IPS-18a (cell line): ENCODE measurements at regions not wholly inside any gene's neighbourhood (a gene's known extent, or its start where the extent isn't known, plus 50 kb on each side); places are given as distances from the start of the nearest gene placed in this dataset.
"Not testable (repeated sequence)": the region's sequence is repeated elsewhere in the genome, so short reads cannot be mapped to it uniquely, and the experiment has no call there.

Experiments used
- H3K27ac ChIP-seq: one replicate; pipeline ENCODE4 v1.5.1; 2013; ENCODE audit warnings: low read length
- H3K27me3 ChIP-seq: one replicate; pipeline ENCODE4 v1.6.1; 2013; ENCODE audit warnings: mild to moderate bottlenecking, low read length; ENCODE audit not compliant: control insufficient read depth, insufficient read depth
- H3K36me3 ChIP-seq: one replicate; pipeline ENCODE4 v1.6.1; 2013; ENCODE audit warnings: low read depth, low read length; ENCODE audit not compliant: control insufficient read depth
- H3K4me1 ChIP-seq: one replicate; pipeline ENCODE4 v1.6.1; 2013; ENCODE audit warnings: low read depth, low read length; ENCODE audit not compliant: control insufficient read depth
- H3K4me3 ChIP-seq: one replicate; pipeline ENCODE4 v1.5.1; 2013; ENCODE audit warnings: low read length
- H3K9ac ChIP-seq: one replicate; pipeline ENCODE4 v1.6.1; 2013; ENCODE audit warnings: mild to moderate bottlenecking, low read length, moderate library complexity
- H3K9me3 ChIP-seq: one replicate; pipeline ENCODE4 v1.6.1; 2013; ENCODE audit warnings: low read depth, low read length; ENCODE audit not compliant: control insufficient read depth

DNA sequence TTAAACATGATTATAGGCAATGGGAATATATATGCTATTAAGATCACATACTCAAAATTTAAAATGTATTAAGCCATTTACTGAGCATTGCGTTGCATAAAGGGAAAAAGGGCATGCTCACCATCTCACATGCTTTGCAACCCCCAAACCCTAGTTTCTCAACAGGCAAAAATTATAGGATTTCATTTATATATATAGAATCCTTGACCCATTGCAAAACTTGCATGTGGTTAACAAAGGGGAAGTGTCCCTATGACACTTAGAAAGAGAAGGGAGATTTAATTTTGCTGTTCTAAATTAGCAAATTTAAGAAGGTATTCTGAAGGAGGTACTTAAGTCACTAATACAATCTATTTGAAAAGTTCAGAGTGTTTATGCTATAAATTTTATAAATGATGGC is 837.8 kb downstream of the DIPK2A start:
- no peaks in the 10 kb centered on the region for H3K4me1 ChIP-seq

DNA sequence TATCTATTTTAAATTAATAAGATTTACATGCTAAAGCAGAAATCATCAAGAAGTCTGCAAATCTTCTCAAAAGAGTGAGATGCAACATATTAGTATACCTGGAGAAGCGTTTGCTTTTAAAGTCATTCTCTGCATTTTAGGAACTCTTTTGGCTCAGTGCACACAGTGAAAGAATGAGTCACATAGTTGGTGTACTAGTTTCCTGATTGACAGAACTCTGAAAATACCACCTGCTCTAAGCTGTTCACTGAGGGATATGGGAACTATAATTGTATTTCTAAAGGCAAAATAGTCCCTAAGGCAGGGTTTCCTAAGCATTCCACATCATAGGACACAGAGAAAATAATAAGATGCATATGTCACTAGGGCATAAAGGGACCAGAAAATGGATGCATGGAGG is 838.5 kb downstream of the DIPK2A start:
- H3K27ac ChIP-seq: no peak overlapping the region
- no peak overlapping the region for H3K9ac ChIP-seq
- no peaks in the 10 kb centered on the region for H3K4me1 ChIP-seq
- no peaks in the 10 kb centered on the region for H3K27me3 ChIP-seq
- H3K9me3 ChIP-seq: no peaks in the 10 kb centered on the region
- H3K4me3 ChIP-seq: no peak overlapping the region
- H3K36me3 ChIP-seq: no peaks in the 10 kb centered on the region

More for the DNA sequence above, 837.8 kb downstream of the DIPK2A start:
- Histone ChIP-seq H3K9ac (no peak overlapping the region), H3K4me3 (no peak overlapping the region), H3K36me3 (no peaks in the 10 kb centered on the region), H3K9me3 (no peaks in the 10 kb centered on the region), H3K27me3 (no peaks in the 10 kb centered on the region), H3K27ac (no peak overlapping the region)

DNA sequence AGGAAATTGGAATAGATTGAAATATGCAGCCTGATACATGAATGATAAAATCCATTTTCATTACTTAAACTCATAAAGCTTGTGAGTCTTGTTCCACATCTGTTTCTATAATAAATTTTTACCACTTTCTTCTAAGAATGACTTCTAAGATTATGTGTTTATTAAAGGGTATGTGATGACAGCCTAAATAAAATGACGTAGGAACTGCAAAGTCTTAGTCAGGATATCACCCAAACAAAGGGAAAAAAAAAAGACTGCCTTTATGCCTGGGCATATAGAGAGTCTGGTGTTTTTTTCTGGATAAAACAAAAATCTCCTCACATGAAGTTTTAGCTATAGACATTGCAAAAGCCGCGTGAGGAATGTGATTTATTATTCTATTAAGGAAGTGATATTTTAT is 844.0 kb downstream of the DIPK2A start:
- Histone ChIP-seq H3K27me3 (no peaks in the 10 kb centered on the region), H3K27ac (no peak overlapping the region), H3K36me3 (no peaks in the 10 kb centered on the region), H3K4me1 (no peaks in the 10 kb centered on the region), H3K9me3 (no peaks in the 10 kb centered on the region), H3K9ac (no peak overlapping the region), H3K4me3 (no peak overlapping the region)

GRCh38 chr3:144816323-144816722 is 844.7 kb downstream of the DIPK2A start:
- Histone ChIP-seq H3K4me3 (no peak overlapping the region), H3K27me3 (no peaks in the 10 kb centered on the region), H3K27ac (no peak overlapping the region), H3K9me3 (no peaks in the 10 kb centered on the region), H3K4me1 (no peaks in the 10 kb centered on the region), H3K36me3 (no peaks in the 10 kb centered on the region), H3K9ac (no peak overlapping the region)

DNA sequence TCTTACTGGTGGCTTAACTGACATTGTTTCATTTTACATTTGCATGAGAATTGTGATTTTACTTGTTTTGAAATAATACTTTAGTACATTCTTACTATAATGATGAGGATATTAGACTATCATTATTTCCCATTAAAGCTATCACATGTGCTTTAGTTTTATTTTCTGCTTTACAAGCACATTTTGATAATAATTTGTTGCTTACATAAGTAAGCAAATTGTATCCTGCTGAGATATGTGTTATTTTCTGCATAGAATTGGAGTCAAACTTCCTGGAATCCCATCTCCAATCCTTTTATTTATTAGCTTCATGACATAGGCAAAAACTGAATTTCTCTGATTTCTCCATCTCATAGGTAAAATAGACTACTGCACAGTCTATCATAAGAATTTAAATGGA is 847.4 kb downstream of the DIPK2A start:
- Histone ChIP-seq H3K4me3 (no peak overlapping the region), H3K9ac (no peak overlapping the region), H3K27me3 (no peaks in the 10 kb centered on the region), H3K27ac (no peak overlapping the region), H3K36me3 (no peaks in the 10 kb centered on the region), H3K9me3 (no peaks in the 10 kb centered on the region), H3K4me1 (no peaks in the 10 kb centered on the region)

GRCh38 chr3:144820232-144820631 is 848.6 kb downstream of the DIPK2A start:
- not testable (repeated sequence) for H3K27me3 ChIP-seq, H3K4me3 ChIP-seq, H3K27ac ChIP-seq, H3K9ac ChIP-seq, H3K9me3 ChIP-seq, H3K4me1 ChIP-seq, H3K36me3 ChIP-seq

DNA sequence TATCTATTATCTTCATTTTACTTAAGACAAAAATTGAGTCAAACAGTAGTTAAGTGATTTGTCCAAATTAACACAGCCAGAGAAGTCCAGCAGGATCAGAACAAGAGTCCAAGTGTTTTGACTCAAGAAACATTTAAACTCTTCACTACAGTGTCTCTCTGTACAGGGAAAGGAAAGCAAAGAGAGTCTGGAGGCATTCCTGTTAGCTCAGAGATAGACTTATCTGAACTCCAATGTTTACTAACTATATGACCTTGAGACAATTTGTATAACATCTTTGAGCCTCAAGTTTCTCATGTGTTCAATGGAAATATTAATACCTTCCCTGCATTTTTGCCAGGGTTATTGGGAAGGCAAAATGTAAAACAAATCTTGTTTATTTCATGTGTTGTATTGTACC is 849.1 kb downstream of the DIPK2A start:
- no peak overlapping the region for H3K27ac ChIP-seq
- H3K9me3 ChIP-seq: no peaks in the 10 kb centered on the region
- H3K27me3 ChIP-seq: no peaks in the 10 kb centered on the region
- H3K4me3 ChIP-seq: no peak overlapping the region
- H3K4me1 ChIP-seq: no peaks in the 10 kb centered on the region
- H3K36me3 ChIP-seq: no peaks in the 10 kb centered on the region
- no peak overlapping the region for H3K9ac ChIP-seq

DNA sequence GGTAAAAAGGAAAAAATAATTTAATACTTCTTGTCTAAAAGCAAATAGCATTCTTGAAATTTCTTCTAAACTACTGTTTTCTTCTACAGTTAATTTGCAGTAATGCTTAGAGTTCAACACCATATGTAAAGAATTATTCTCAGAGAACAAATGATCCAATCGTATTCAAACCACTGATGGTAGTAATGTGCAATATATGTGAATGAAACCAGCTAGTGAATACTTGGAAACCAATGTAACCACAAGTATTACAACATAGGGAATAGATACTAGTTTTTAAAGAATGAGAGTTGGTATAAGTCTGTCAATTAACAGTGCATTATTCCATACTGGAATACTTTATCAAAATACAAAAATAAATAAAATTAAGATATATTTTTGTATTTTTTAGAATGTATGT is 850.0 kb downstream of the DIPK2A start:
- no peaks in the 10 kb centered on the region for H3K27me3 ChIP-seq
- H3K9me3 ChIP-seq: no peaks in the 10 kb centered on the region
- H3K4me1 ChIP-seq: no peaks in the 10 kb centered on the region
- no peak overlapping the region for H3K9ac ChIP-seq
- H3K27ac ChIP-seq: no peak overlapping the region
- no peaks in the 10 kb centered on the region for H3K36me3 ChIP-seq
- no peak overlapping the region for H3K4me3 ChIP-seq

GRCh38 chr3:144822671-144823070 is 851.0 kb downstream of the DIPK2A start:
- no peak overlapping the region for H3K9ac ChIP-seq
- no peak overlapping the region for H3K4me3 ChIP-seq
- H3K9me3 ChIP-seq: no peaks in the 10 kb centered on the region
- H3K27me3 ChIP-seq: no peaks in the 10 kb centered on the region
- no peaks in the 10 kb centered on the region for H3K36me3 ChIP-seq
- H3K4me1 ChIP-seq: no peaks in the 10 kb centered on the region
- no peak overlapping the region for H3K27ac ChIP-seq

- H3K4me3 ChIP-seq: no peak overlapping the region
- H3K36me3 ChIP-seq: no peaks in the 10 kb centered on the region
- H3K27ac ChIP-seq: no peak overlapping the region
- H3K9me3 ChIP-seq: no peaks in the 10 kb centered on the region
- H3K4me1 ChIP-seq: no peaks in the 10 kb centered on the region
- no peaks in the 10 kb centered on the region for H3K27me3 ChIP-seq
- no peak overlapping the region for H3K9ac ChIP-seq
These were observed 860.5 kb downstream of the DIPK2A start for GRCh38 chr3:144831955-144832716.

- Histone ChIP-seq H3K4me3 (no peak overlapping the region), H3K9ac (no peak overlapping the region), H3K27me3 (no peaks in the 10 kb centered on the region), H3K27ac (no peak overlapping the region), H3K36me3 (no peaks in the 10 kb centered on the region), H3K4me1 (no peaks in the 10 kb centered on the region), H3K9me3 (no peaks in the 10 kb centered on the region)
These were observed 868.4 kb downstream of the DIPK2A start for GRCh38 chr3:144839991-144840390.

DNA sequence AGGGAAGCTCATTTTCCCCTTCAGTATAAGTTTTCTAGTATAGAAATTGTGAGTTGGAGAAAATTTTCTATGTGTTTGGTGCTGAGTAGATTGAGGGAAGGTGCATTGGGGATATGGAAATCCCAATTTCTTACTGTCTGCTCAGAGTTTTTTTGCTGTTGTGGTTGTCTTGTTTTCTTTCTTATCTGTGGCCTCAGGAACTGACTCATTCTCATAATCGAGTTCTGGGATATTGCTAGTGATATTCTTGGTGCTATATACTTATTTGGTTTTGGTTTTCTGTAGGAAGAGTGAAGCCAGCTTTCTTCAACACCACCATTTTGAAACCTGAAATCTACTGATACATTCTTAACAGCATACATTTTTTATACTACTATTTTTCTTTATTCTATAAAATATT is 869.2 kb downstream of the DIPK2A start:
- H3K9me3 ChIP-seq: no peaks in the 10 kb centered on the region

More for the DNA sequence above, 869.2 kb downstream of the DIPK2A start:
- Histone ChIP-seq H3K36me3 (no peaks in the 10 kb centered on the region), H3K4me3 (no peak overlapping the region), H3K27me3 (no peaks in the 10 kb centered on the region), H3K9ac (no peak overlapping the region), H3K4me1 (no peaks in the 10 kb centered on the region), H3K27ac (no peak overlapping the region)
